Right lobe of liver (tissue), 4 donors: ENCODE measurements at regions not wholly inside any gene's neighbourhood (a gene's known extent, or its start where the extent isn't known, plus 50 kb on each side); places are given as distances from the start of the nearest gene placed in this dataset.
"Not testable (repeated sequence)": the region's sequence is repeated elsewhere in the genome, so short reads cannot be mapped to it uniquely, and the experiment has no call there.

Experiments used
- CTCF ChIP-seq, 4 donors: fragments of 200-600 bp in 3 of 4; fragments of 450-650 bp in 1 of 4; IDR thresholded peaks; one replicate each; pipeline versions ENCODE4 v1.5.1 to v1.8.0; 2016 to 2022; ENCODE audit warnings: antibody characterized with exemption in 4 of 4, mild to moderate bottlenecking in 2 of 4
- POLR2A ChIP-seq: fragments of 450-650 bp; IDR thresholded peaks from one replicate; pipeline ENCODE4 v1.6.1; 2017; ENCODE audit warnings: antibody characterized with exemption, mild to moderate bottlenecking
- donor health status: DM: no; HTN: no; CAD: no.
- donor health status: DM: no; HTN: no; CAD: no.
- donor health status: DM: no; HTN: yes; CAD: no.

- TF ChIP-seq CTCF (IDR thresholded peaks at IDR 0.05); POLR2A: not testable (repeated sequence)
Observed at GRCh38 chr7:57016341-57016740, 115.9 kb downstream of the ZNF479 start.
